Transverse colon (tissue), 4 donors: ENCODE measurements at regions not wholly inside any gene's neighbourhood (a gene's known extent, or its start where the extent isn't known, plus 50 kb on each side); places are given as distances from the start of the nearest gene placed in this dataset.

Source experiments
- POLR2A ChIP-seq: fragments of 450-650 bp; IDR thresholded peaks from one replicate; pipeline ENCODE4 v1.6.1; 2016; ENCODE audit warnings: antibody characterized with exemption, mild to moderate bottlenecking, moderate library complexity
- POLR2AphosphoS5 ChIP-seq, 3 donors: sonication (generic); formaldehyde crosslinking; IDR thresholded peaks; one replicate each; pipeline ENCODE4 v1.6.1; 2016; ENCODE audit warnings: antibody characterized with exemption in 3 of 3
- TF ChIP-seq, protein P1 (sequence below), 5 experiments: fragments of 200-600 bp in 3 of 5; fragments of 450-650 bp in 2 of 5; sonication (generic) in 3 of 5; IDR thresholded peaks; 1 replicate in 2 of 5; 2 replicates in 3 of 5; pipeline ENCODE4 v1.5.1; 2016 to 2017; ENCODE audit warnings: antibody characterized with exemption in 5 of 5, inconsistent platforms in 3 of 5, mild to moderate bottlenecking in 2 of 5, moderate library complexity in 1 of 5

GRCh38 chrX:13493659-13494058 lies 75.7 kb upstream of the EGFL6 start:
- TF ChIP-seq POLR2AphosphoS5 (IDR thresholded peaks at IDR 0.05) (no peak), POLR2A (no peak)
- TF ChIP-seq, protein P1, sequence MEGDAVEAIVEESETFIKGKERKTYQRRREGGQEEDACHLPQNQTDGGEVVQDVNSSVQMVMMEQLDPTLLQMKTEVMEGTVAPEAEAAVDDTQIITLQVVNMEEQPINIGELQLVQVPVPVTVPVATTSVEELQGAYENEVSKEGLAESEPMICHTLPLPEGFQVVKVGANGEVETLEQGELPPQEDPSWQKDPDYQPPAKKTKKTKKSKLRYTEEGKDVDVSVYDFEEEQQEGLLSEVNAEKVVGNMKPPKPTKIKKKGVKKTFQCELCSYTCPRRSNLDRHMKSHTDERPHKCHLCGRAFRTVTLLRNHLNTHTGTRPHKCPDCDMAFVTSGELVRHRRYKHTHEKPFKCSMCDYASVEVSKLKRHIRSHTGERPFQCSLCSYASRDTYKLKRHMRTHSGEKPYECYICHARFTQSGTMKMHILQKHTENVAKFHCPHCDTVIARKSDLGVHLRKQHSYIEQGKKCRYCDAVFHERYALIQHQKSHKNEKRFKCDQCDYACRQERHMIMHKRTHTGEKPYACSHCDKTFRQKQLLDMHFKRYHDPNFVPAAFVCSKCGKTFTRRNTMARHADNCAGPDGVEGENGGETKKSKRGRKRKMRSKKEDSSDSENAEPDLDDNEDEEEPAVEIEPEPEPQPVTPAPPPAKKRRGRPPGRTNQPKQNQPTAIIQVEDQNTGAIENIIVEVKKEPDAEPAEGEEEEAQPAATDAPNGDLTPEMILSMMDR (IDR thresholded peaks at IDR 0.05), result no peak
